HG03280 (cell line): ENCODE measurements at regions not wholly inside any gene's neighbourhood (a gene's known extent, or its start where the extent isn't known, plus 50 kb on each side); places are given as distances from the start of the nearest gene placed in this dataset.
"Not testable (repeated sequence)": the region's sequence is repeated elsewhere in the genome, so short reads cannot be mapped to it uniquely, and the experiment has no call there.

Experiments
- ATAC-seq: cut with Tn5 transposase; IDR thresholded peaks from one replicate; pipeline ENCODE4 v1.9.1; 2021; ENCODE audit warnings: mild to moderate bottlenecking, moderate library complexity; ENCODE audit not compliant: unreplicated experiment

- ATAC-seq: not testable (repeated sequence)
These were observed 62.8 kb downstream of the RPS24 start for GRCh38 chr10:78096486-78096885.

GRCh38 chr10:78102593-78102992, 68.9 kb downstream of the RPS24 start:
- not testable (repeated sequence) for ATAC-seq

GRCh38 chr10:78109210-78109609, 75.5 kb downstream of the RPS24 start:
- ATAC-seq: no peak

GRCh38 chr10:78115135-78115853, 81.6 kb downstream of the RPS24 start:
- ATAC-seq: no peak

GRCh38 chr10:78116361-78116760, 82.7 kb downstream of the RPS24 start:
- ATAC-seq: no peak

- ATAC-seq: no peak
These were observed 84.9 kb downstream of the RPS24 start for GRCh38 chr10:78118591-78118990.

- ATAC-seq: no peak
These were observed 88.1 kb downstream of the RPS24 start for GRCh38 chr10:78121801-78122200.

- ATAC-seq: no peak
These were observed 90.5 kb downstream of the RPS24 start for GRCh38 chr10:78124167-78124566.

- no peak for ATAC-seq
These were observed 95.5 kb downstream of the RPS24 start for GRCh38 chr10:78129211-78129610.

GRCh38 chr10:78130966-78131710, 97.5 kb downstream of the RPS24 start:
- ATAC-seq: no peak

GRCh38 chr10:78134773-78135306, 101.2 kb downstream of the RPS24 start:
- ATAC-seq: no peak

GRCh38 chr10:78137147-78137546, 103.5 kb downstream of the RPS24 start:
- ATAC-seq: no peak

GRCh38 chr10:78139341-78139740, 105.7 kb downstream of the RPS24 start:
- ATAC-seq: no peak

GRCh38 chr10:78140066-78140630, 106.5 kb downstream of the RPS24 start:
- no peak for ATAC-seq

GRCh38 chr10:78143576-78143975, 109.9 kb downstream of the RPS24 start:
- ATAC-seq: no peak

GRCh38 chr10:78146200-78146599, 112.5 kb downstream of the RPS24 start:
- no peak for ATAC-seq

GRCh38 chr10:78147202-78147601, 113.5 kb downstream of the RPS24 start:
- no peak for ATAC-seq

GRCh38 chr10:78148216-78148960, 114.7 kb downstream of the RPS24 start:
- no peak for ATAC-seq

- no peak for ATAC-seq
These were observed 115.4 kb downstream of the RPS24 start for GRCh38 chr10:78148961-78149612.

GRCh38 chr10:78150756-78151155, 117.1 kb downstream of the RPS24 start:
- no peak for ATAC-seq

GRCh38 chr10:78155722-78156121, 122.1 kb downstream of the RPS24 start:
- ATAC-seq: no peak
